CD4-positive, alpha-beta memory T cell (primary cell): ENCODE measurements at regions not wholly inside any gene's neighbourhood (a gene's known extent, or its start where the extent isn't known, plus 50 kb on each side); places are given as distances from the start of the nearest gene placed in this dataset.
"Not testable (repeated sequence)": the region's sequence is repeated elsewhere in the genome, so short reads cannot be mapped to it uniquely, and the experiment has no call there.

ENCODE experiments used
- CTCF ChIA-PET: fragments of 350-600 bp; sonication (Branson Sonifier 250); formaldehyde crosslinking; loops from one replicate; lab custom pipeline; 2021; ENCODE audit warnings: inconsistent platforms; ENCODE audit not compliant: partially characterized antibody; lab: Charles Lee
- POLR2A ChIA-PET: fragments of 350-600 bp; sonication (Branson Sonifier 250); formaldehyde crosslinking; loops from one replicate; lab custom pipeline; 2021; ENCODE audit not compliant: partially characterized antibody; lab: Charles Lee
- DNase-seq, 5 donors: peaks; one replicate each; pipeline versions ENCODE4 v3.0.0 to v3.0.0-alpha.2; 2020 to 2022; ENCODE audit warnings: mixed read lengths in 1 of 5
- H3K27ac ChIP-seq: one replicate; pipeline ENCODE4 v1.7.0; 2013; ENCODE audit warnings: low read depth, low read length
- H3K27me3 ChIP-seq: 2 replicates; pipeline ENCODE4 v1.7.0; 2013; ENCODE audit warnings: mild to moderate bottlenecking, low read length, moderate library complexity; ENCODE audit not compliant: insufficient read depth
- H3K36me3 ChIP-seq: 2 replicates; pipeline ENCODE4 v1.7.0; 2013; ENCODE audit warnings: mild to moderate bottlenecking, low read length, moderate library complexity; ENCODE audit not compliant: insufficient read depth
- H3K4me1 ChIP-seq: 2 replicates; pipeline ENCODE4 v1.7.0; 2013; ENCODE audit warnings: mild to moderate bottlenecking, low read length, moderate library complexity; ENCODE audit not compliant: insufficient read depth
- H3K4me3 ChIP-seq, 2 donors: one replicate each; pipeline ENCODE4 v1.7.0; 2013; ENCODE audit warnings: low read length in 2 of 2, mild to moderate bottlenecking in 1 of 2
- H3K9me3 ChIP-seq, 2 donors: one replicate each; pipeline ENCODE4 v1.7.0; 2013; ENCODE audit warnings: low read length in 2 of 2, control low read depth in 1 of 2; ENCODE audit not compliant: control insufficient read depth in 1 of 2
- H3K27ac Mint-ChIP-seq, 7 donors: one replicate each; pipeline ENCODE4 v1.8.0; 2020 to 2021; ENCODE audit warnings: mixed read lengths in 7 of 7, mild to moderate bottlenecking in 6 of 7, inconsistent platforms in 3 of 7, moderate library complexity in 3 of 7
- H3K27me3 Mint-ChIP-seq, 2 donors: one replicate each; pipeline ENCODE4 v1.8.0; 2020 to 2021; ENCODE audit warnings: mixed read lengths in 2 of 2
- H3K36me3 Mint-ChIP-seq, 2 donors: one replicate each; pipeline ENCODE4 v1.8.0; 2020 to 2021; ENCODE audit warnings: mixed read lengths in 2 of 2, inconsistent platforms in 1 of 2, mild to moderate bottlenecking in 1 of 2
- H3K4me1 Mint-ChIP-seq, 4 donors: one replicate each; pipeline ENCODE4 v1.8.0; 2020 to 2021; ENCODE audit warnings: mixed read lengths in 4 of 4, mild to moderate bottlenecking in 1 of 4
- H3K4me3 Mint-ChIP-seq, 8 donors: one replicate each; pipeline ENCODE4 v1.8.0; 2020 to 2021; ENCODE audit warnings: mixed read lengths in 8 of 8, mild to moderate bottlenecking in 7 of 8, moderate library complexity in 6 of 8, inconsistent platforms in 3 of 8
- H3K9me3 Mint-ChIP-seq, 8 donors: one replicate each; pipeline ENCODE4 v1.8.0; 2020 to 2021; ENCODE audit warnings: mixed read lengths in 8 of 8, mild to moderate bottlenecking in 5 of 8, inconsistent platforms in 3 of 8, moderate library complexity in 1 of 8
- intact Hi-C: fragments of 100-400 bp; cut with micrococcal nuclease; formaldehyde crosslinking; loops from one replicate; pipeline ENCODE4 v1.15.1; 2023

DNA sequence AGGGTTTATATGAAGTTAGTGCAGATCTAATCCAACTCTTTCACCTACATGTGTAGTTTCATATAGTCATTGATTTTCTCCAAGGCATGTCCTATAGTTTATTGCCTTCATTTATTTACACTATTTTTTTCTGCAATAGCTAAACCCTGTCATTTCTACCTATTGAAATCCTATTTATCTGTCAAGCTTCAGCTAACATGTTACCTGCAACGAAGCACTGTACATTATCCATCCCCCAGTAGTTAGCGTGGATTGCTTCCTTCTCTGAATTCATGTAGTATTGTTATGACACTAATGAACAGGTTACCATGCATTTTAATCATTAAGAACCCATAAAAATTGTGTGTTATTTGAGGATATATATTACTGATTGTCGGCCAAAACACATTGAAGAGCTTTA lies 742.9 kb upstream of the PCDH20 start:
- CTCF ChIA-PET: no interaction called here
- intact Hi-C loops: no loop called here
- Mint-ChIP-seq H3K4me1 (no peaks in the 10 kb centered on the region), H3K27ac (no peak overlapping the region), H3K27me3 (no peaks in the 10 kb centered on the region), H3K4me3 (no peak overlapping the region), H3K36me3 (no peaks in the 10 kb centered on the region), H3K9me3 (peaks cover 0 to 18% (median 9%) of the 10 kb centered on the region in 8 donors)
- Histone ChIP-seq H3K27me3 (no peaks in the 10 kb centered on the region), H3K9me3 (no peaks in the 10 kb centered on the region), H3K4me1 (no peaks in the 10 kb centered on the region), H3K36me3 (no peaks in the 10 kb centered on the region), H3K4me3 (no peak overlapping the region), H3K27ac (no peak overlapping the region)
- POLR2A ChIA-PET: no interaction called here
- DNase-seq: no peak

DNA sequence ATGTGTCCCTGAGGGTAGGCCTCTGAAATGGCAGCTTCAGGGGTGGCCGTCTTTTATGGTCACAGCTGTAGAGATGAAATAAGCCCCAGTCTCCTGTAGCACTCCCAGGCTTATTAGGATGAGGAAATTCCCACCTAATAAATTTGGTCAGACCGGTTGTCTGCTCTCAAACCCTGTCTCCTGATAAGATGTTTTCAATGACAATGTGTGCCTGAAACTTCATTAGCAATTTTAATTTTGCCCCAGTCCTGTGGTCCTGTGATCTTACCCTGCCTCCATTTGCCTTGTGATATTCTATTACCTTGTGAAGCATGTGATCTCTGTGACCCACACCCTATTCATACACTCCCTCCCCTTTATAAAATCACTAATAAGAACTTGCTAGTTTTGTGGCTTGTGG lies 736.1 kb upstream of the PCDH20 start:
- H3K4me1 ChIP-seq, CTCF ChIA-PET, H3K4me3 Mint-ChIP-seq, H3K27ac Mint-ChIP-seq, H3K4me3 ChIP-seq, H3K27ac ChIP-seq, DNase-seq, H3K36me3 Mint-ChIP-seq, H3K27me3 Mint-ChIP-seq, POLR2A ChIA-PET, intact Hi-C loops, H3K27me3 ChIP-seq, H3K36me3 ChIP-seq, H3K9me3 ChIP-seq, H3K4me1 Mint-ChIP-seq: not testable (repeated sequence)
- H3K9me3 Mint-ChIP-seq: peaks cover 0 to 38% (median 15%) of the 10 kb centered on the region in 8 donors

DNA sequence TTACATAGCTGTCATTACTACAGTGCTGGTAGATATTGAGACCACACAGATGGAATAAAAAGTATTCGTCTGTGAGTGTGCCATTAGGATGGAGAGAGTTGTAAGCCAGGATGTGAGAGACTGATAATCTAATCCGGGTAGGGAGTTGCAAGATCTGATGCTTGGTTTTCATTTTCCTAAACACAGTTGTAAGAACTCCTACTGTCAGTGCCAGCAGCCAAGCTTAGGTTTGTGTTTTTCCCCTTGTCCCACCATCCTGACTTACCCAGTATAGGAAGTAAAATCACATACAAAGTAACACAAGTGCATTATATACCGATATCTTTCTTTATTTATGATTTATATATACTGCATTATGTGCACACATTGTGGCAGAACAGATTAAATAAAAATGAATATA lies 726.4 kb upstream of the PCDH20 start:
- Histone ChIP-seq H3K4me3 (no peak overlapping the region), H3K36me3 (no peaks in the 10 kb centered on the region), H3K27ac (no peak overlapping the region), H3K9me3 (peaks cover 0 to 22% of the 10 kb centered on the region in 2 donors), H3K27me3 (no peaks in the 10 kb centered on the region), H3K4me1 (no peaks in the 10 kb centered on the region)
- peaks cover 0 to 25% (median 13%) of the 10 kb centered on the region in 8 donors for H3K9me3 Mint-ChIP-seq
- H3K4me3 Mint-ChIP-seq: no peak overlapping the region
- H3K27ac Mint-ChIP-seq: no peak overlapping the region
- intact Hi-C loops: no loop called here
- ChIA-PET POLR2A (no interaction called here), CTCF (no interaction called here)
- DNase-seq: no peak
- no peaks in the 10 kb centered on the region for H3K4me1 Mint-ChIP-seq
- no peaks in the 10 kb centered on the region for H3K36me3 Mint-ChIP-seq
- H3K27me3 Mint-ChIP-seq: no peaks in the 10 kb centered on the region

DNA sequence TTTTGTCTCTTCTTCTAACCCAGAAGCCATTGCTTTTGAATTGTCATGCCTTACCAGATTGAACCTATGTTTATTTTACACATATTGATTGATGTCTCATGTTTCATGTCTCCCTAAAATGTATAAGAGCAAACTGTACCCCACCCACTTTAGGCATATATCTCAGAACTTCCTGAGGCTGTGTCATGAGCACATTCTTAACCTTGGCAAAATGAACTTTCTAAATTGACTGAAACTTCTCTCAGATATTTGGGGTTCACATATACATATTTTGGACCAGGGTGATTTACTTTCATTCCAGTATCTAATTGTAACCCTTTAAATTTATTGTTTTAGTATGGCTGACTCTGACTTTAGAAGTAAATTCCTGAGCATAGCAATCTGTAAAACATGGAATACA lies 723.9 kb upstream of the PCDH20 start:
- Mint-ChIP-seq H3K27me3 (no peaks in the 10 kb centered on the region), H3K27ac (no peak overlapping the region), H3K4me3 (no peak overlapping the region), H3K9me3 (peaks cover 0 to 12% (median 3%) of the 10 kb centered on the region in 8 donors), H3K36me3 (no peaks in the 10 kb centered on the region), H3K4me1 (no peaks in the 10 kb centered on the region)
- H3K27ac ChIP-seq: no peak overlapping the region
- H3K4me3 ChIP-seq: no peak overlapping the region
- ChIA-PET CTCF (no interaction called here), POLR2A (no interaction called here)
- no peaks in the 10 kb centered on the region for H3K4me1 ChIP-seq
- H3K36me3 ChIP-seq: no peaks in the 10 kb centered on the region
- no peak for DNase-seq
- peaks cover 0 to 14% of the 10 kb centered on the region in 2 donors for H3K9me3 ChIP-seq
- H3K27me3 ChIP-seq: no peaks in the 10 kb centered on the region
- intact Hi-C loops: no loop called here

DNA sequence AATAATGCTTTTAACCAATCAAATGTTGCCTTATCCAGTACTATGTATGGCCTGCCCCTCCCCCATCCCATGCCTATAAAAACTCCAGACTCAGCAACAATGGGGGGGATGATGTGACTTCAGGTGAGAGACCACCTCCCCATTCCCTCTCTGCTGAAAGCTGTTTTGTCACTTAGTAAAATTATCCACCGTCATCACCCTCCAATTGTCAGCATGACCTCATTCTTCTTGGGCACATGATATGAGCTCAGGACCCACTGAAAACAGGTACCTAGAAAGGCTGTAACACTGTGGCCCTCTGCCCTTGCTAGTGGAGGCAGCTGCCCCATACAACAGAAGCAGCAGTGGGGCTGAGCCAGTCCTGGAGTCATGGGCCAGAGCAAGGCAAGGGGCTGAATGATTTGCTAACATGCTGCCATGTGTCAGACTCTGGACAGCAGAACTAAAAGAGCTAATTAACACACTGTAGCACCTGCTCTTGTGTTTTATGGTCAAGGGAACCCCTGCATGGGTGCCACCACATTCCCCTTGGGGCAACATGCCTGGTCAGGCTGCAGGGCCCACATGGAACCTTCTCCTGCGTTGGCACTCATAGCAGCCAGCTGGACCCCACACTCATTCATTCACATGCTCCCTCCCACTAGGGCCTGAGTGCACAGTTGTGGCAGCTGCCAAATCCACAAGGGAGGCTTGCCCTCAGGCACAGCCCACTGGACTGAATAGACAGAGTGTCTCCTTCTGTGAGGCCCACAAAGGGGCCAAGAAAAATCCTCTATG lies 722.2 kb upstream of the PCDH20 start:
- Mint-ChIP-seq H3K27ac (no peak overlapping the region), H3K36me3 (no peaks in the 10 kb centered on the region), H3K4me3 (peak overlapping the region in 1 of 8 donors; percentile 59), H3K4me1 (no peaks in the 10 kb centered on the region), H3K27me3 (no peaks in the 10 kb centered on the region), H3K9me3 (peaks cover 0 to 16% (median 2%) of the 10 kb centered on the region in 8 donors)
- no peak overlapping the region for H3K4me3 ChIP-seq
- CTCF ChIA-PET: no interaction called here
- H3K27me3 ChIP-seq: no peaks in the 10 kb centered on the region
- no peaks in the 10 kb centered on the region for H3K36me3 ChIP-seq
- DNase-seq: no peak
- no peaks in the 10 kb centered on the region for H3K4me1 ChIP-seq
- intact Hi-C loops: no loop called here
- H3K27ac ChIP-seq: no peak overlapping the region
- POLR2A ChIA-PET: no interaction called here
- peaks cover 0 to 10% of the 10 kb centered on the region in 2 donors for H3K9me3 ChIP-seq

DNA sequence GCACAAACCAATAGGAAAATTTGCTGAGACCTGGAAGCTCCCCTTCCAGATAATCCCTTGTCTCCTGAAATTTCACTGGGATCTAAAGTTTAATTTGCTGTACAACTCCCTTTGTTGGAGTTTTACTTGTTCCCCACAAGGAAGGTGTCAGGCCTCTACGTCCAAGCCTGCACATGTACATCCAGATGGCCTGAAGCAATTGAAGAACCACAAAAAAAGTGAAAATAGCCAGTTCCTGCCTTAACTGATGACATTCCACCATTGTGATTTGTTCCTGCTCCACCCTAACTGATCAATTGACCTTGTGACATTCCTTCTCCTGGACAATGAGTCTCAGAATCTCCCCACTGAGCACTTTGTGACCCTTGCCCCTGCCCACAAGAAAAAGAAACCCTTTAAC lies 716.0 kb upstream of the PCDH20 start:
- Mint-ChIP-seq H3K9me3 (peaks cover 0 to 12% (median 6%) of the 10 kb centered on the region in 8 donors), H3K27ac (no peak overlapping the region), H3K4me3 (no peak overlapping the region), H3K36me3 (no peaks in the 10 kb centered on the region), H3K27me3 (no peaks in the 10 kb centered on the region), H3K4me1 (no peaks in the 10 kb centered on the region)
- intact Hi-C loops: no loop called here
- Histone ChIP-seq H3K27me3 (no peaks in the 10 kb centered on the region), H3K4me3 (no peak overlapping the region), H3K9me3 (no peaks in the 10 kb centered on the region), H3K27ac (no peak overlapping the region), H3K36me3 (no peaks in the 10 kb centered on the region), H3K4me1 (no peaks in the 10 kb centered on the region)
- no peak for DNase-seq
- ChIA-PET POLR2A (no interaction called here), CTCF (no interaction called here)

DNA sequence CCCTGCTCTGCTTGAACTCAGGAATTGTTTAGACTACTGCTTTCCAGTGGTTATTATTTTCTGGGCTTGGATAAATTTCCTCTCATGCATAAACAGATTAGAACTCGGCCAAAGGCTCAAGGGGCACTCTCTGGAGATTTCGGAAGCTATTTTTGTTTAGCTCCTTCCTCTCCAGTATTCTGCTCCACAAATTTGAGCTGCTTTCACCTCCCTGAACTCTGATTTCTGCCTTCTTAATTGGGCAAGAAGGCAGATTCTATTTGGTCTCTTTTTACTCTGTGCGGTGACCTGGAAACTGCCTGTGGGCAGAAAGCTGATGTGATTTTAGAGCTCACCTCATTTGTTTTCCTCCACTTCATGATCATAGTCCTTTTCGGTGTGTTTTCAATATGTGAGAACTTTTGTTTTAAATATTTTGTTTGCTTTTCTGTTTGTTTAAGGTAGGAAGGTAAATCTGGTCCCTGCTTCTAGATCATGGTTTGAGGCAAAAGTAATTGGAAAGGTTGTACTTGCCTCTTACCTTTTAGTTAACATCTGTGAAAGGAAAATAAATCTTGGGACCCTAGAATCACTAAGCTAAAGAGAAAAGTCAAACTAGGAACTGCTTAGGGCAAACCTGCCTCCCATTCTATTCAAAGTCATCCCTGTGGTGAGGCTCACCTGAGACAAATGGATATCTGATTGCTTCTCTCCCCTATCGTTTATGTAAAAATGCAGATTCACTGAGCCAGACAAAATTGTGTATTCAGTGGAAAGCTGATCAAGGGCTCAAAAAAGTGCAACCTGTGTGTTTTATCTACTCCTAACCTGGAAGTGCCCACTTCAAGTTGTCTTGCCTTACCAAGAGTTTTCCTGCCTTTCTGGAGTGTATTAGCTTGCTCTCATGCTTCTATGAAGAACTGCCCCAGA lies 714.7 kb upstream of the PCDH20 start:
- H3K4me1 ChIP-seq: no peaks in the 10 kb centered on the region
- no peak for DNase-seq
- no peak overlapping the region for H3K4me3 ChIP-seq
- no peaks in the 10 kb centered on the region for H3K27me3 ChIP-seq
- no peaks in the 10 kb centered on the region for H3K9me3 ChIP-seq
- H3K4me1 Mint-ChIP-seq: no peaks in the 10 kb centered on the region
- no peaks in the 10 kb centered on the region for H3K36me3 Mint-ChIP-seq
- H3K4me3 Mint-ChIP-seq: no peak overlapping the region
- H3K27ac ChIP-seq: no peak overlapping the region
- intact Hi-C loops: no loop called here
- H3K27me3 Mint-ChIP-seq: no peaks in the 10 kb centered on the region
- peaks cover 0 to 12% (median 6%) of the 10 kb centered on the region in 8 donors for H3K9me3 Mint-ChIP-seq
- H3K27ac Mint-ChIP-seq: no peak overlapping the region
- no peaks in the 10 kb centered on the region for H3K36me3 ChIP-seq
- POLR2A ChIA-PET: no interaction called here
- CTCF ChIA-PET: no interaction called here
